MM.1S (cell line): ENCODE measurements at regions not wholly inside any gene's neighbourhood (a gene's known extent, or its start where the extent isn't known, plus 50 kb on each side); places are given as distances from the start of the nearest gene placed in this dataset.
A peak's percentile ranks its signal among the peaks of the same experiment; 100 is the strongest.

ENCODE experiments used
- DNase-seq: peaks from one replicate; pipeline ENCODE4 v3.0.0-alpha.2; 2015
- H2AFZ ChIP-seq: fragments of 300-600 bp; sonication (generic); 2 replicates; pipeline ENCODE4 v1.6.0; 2016; ENCODE audit warnings: antibody characterized with exemption, low read length
- H3F3A ChIP-seq: fragments of 300-600 bp; sonication (generic); 2 replicates; pipeline ENCODE4 v1.6.1; 2016; ENCODE audit warnings: mild to moderate bottlenecking, antibody characterized with exemption, low read length, moderate library complexity, mixed read lengths; ENCODE audit not compliant: insufficient read depth
- H3K27ac ChIP-seq: fragments of 300-600 bp; sonication (generic); 2 replicates; pipeline ENCODE4 v1.5.1; 2016; ENCODE audit warnings: mild to moderate bottlenecking, low read length
- H3K27me3 ChIP-seq: fragments of 300-600 bp; sonication (generic); replicated peaks from 2 replicates; pipeline ENCODE4 v1.6.0; 2016; ENCODE audit warnings: low read length; ENCODE audit not compliant: insufficient read depth
- H3K36me3 ChIP-seq: fragments of 300-600 bp; sonication (generic); replicated peaks from 2 replicates; pipeline ENCODE4 v1.6.1; 2016; ENCODE audit warnings: mild to moderate bottlenecking, low read length, mixed read lengths; ENCODE audit not compliant: insufficient read depth
- H3K4me1 ChIP-seq: fragments of 300-600 bp; sonication (generic); 2 replicates; pipeline ENCODE4 v1.6.1; 2016; ENCODE audit warnings: low read length, mixed read lengths
- H3K4me2 ChIP-seq: fragments of 300-600 bp; sonication (generic); 2 replicates; pipeline ENCODE4 v1.6.0; 2016; ENCODE audit warnings: low read depth, low read length
- H3K4me3 ChIP-seq: fragments of 300-600 bp; sonication (generic); 2 replicates; pipeline ENCODE4 v1.5.1; 2016; ENCODE audit warnings: low read length, mixed read lengths
- H3K79me2 ChIP-seq: fragments of 300-600 bp; sonication (generic); 2 replicates; pipeline ENCODE4 v1.6.1; 2016; ENCODE audit warnings: mixed run types, low read length, mixed read lengths
- H3K9ac ChIP-seq: fragments of 300-600 bp; sonication (generic); 2 replicates; pipeline ENCODE4 v1.6.1; 2016; ENCODE audit warnings: low read length, mixed read lengths
- H3K9me2 ChIP-seq: fragments of 300-600 bp; sonication (generic); replicated peaks from 2 replicates; pipeline ENCODE4 v1.6.1; 2016; ENCODE audit warnings: mild to moderate bottlenecking, low read length, mixed read lengths; ENCODE audit not compliant: insufficient read depth
- H3K9me3 ChIP-seq: fragments of 300-600 bp; sonication (generic); replicated peaks from 2 replicates; pipeline ENCODE4 v1.6.1; 2016; ENCODE audit warnings: mild to moderate bottlenecking, low read length, mixed read lengths; ENCODE audit not compliant: insufficient read depth
- H4K20me1 ChIP-seq: fragments of 300-600 bp; sonication (generic); 2 replicates; pipeline ENCODE4 v1.6.1; 2016; ENCODE audit warnings: mild to moderate bottlenecking, low read length, moderate library complexity, mixed read lengths; ENCODE audit not compliant: insufficient read depth
- CTCF ChIP-seq: fragments of 300-600 bp; sonication (generic); IDR thresholded peaks from 2 replicates; pipeline ENCODE4 v1.5.1; 2016; ENCODE audit warnings: antibody characterized with exemption, low read length, mixed read lengths
- EZH2 ChIP-seq: fragments of 300-600 bp; sonication (generic); optimal IDR thresholded peaks from 2 replicates; pipeline ENCODE3; 2017; ENCODE audit warnings: low read depth, mild to moderate bottlenecking, antibody characterized with exemption, low read length, mixed read lengths
- EZH2phosphoT487 ChIP-seq: fragments of 300-600 bp; sonication (generic); IDR thresholded peaks from 2 replicates; pipeline ENCODE4 v1.6.1; 2018; ENCODE audit warnings: antibody characterized with exemption, low read length

GRCh38 chr11:81071606-81072005 is 1630.8 kb upstream of the TENM4 start:
- H3K27ac ChIP-seq: no peak overlapping the region
- no peaks in the 10 kb centered on the region for H3K79me2 ChIP-seq
- H3K27me3 ChIP-seq: no peaks in the 10 kb centered on the region
- no peak overlapping the region for H2AFZ ChIP-seq
- H4K20me1 ChIP-seq: no peaks in the 10 kb centered on the region
- TF ChIP-seq CTCF: no peak
- TF ChIP-seq EZH2phosphoT487: no peak
- no peak for TF ChIP-seq EZH2
- no peak for DNase-seq
- H3K4me1 ChIP-seq: no peaks in the 10 kb centered on the region
- no peaks in the 10 kb centered on the region for H3K9me3 ChIP-seq
- H3K9ac ChIP-seq: no peak overlapping the region
- no peaks in the 10 kb centered on the region for H3K9me2 ChIP-seq
- H3K4me3 ChIP-seq: no peak overlapping the region
- no peaks in the 10 kb centered on the region for H3K36me3 ChIP-seq
- H3K4me2 ChIP-seq: no peak overlapping the region
- no peaks in the 10 kb centered on the region for H3F3A ChIP-seq

DNA sequence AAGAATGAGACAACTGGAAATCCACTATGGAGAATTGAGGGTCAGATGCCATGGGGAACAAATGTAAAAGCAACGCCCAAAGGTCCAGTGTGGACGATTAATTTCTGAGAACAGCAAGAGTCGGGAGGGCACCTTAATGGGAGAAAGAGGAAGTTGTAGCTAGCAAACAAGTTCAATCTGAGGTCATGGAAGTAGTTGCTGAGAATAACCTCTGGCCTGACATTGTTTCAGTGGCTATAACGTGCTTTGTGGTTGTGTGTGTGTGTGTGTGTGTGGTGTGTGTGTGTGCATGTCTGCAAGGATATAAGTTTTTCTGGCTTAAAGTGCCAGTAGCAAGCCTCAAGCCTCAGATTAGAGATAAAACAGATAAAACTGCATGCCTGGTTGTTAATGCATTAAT is 1630.1 kb upstream of the TENM4 start:
- Histone ChIP-seq H3F3A (no peaks in the 10 kb centered on the region), H4K20me1 (no peaks in the 10 kb centered on the region), H3K9me2 (no peaks in the 10 kb centered on the region), H3K4me1 (no peaks in the 10 kb centered on the region), H3K79me2 (no peaks in the 10 kb centered on the region), H3K36me3 (no peaks in the 10 kb centered on the region), H3K9ac (no peak overlapping the region), H3K9me3 (no peaks in the 10 kb centered on the region), H3K4me2 (no peak overlapping the region), H2AFZ (no peak overlapping the region), H3K4me3 (no peak overlapping the region), H3K27ac (no peak overlapping the region), H3K27me3 (no peaks in the 10 kb centered on the region)
- TF ChIP-seq EZH2phosphoT487 (no peak), EZH2 (no peak), CTCF (no peak)
- DNase-seq: peak; percentile 45

DNA sequence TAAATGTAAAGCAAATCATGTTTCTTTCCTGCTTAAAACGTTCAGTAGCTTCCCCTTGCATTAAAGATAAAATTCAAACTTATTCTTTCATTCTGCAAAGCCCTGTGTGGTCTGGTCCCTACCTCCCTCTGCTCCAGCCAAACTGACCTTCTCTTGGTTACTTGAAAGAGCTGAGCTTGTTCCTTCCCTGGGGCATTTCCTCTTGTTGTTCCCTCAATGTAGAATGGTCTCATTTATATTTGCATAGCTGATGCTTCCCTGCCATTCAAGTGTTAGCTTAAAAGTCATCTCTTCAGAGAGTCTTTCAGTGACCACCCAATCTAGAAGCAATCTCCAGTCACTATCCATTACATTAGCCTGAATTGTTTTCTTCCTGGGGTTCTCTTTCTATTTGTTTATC is 1618.5 kb upstream of the TENM4 start:
- H3K9me3 ChIP-seq: no peaks in the 10 kb centered on the region
- no peak overlapping the region for H3K4me3 ChIP-seq
- TF ChIP-seq EZH2phosphoT487 (no peak), CTCF (no peak), EZH2 (no peak)
- no peak overlapping the region for H3K9ac ChIP-seq
- H3K4me1 ChIP-seq: no peaks in the 10 kb centered on the region
- no peaks in the 10 kb centered on the region for H3K9me2 ChIP-seq
- no peak for DNase-seq
- H4K20me1 ChIP-seq: no peaks in the 10 kb centered on the region
- H3K79me2 ChIP-seq: no peaks in the 10 kb centered on the region
- H3K36me3 ChIP-seq: no peaks in the 10 kb centered on the region
- H3K27ac ChIP-seq: no peak overlapping the region
- no peaks in the 10 kb centered on the region for H3K27me3 ChIP-seq
- no peak overlapping the region for H3K4me2 ChIP-seq
- H3F3A ChIP-seq: no peaks in the 10 kb centered on the region
- no peak overlapping the region for H2AFZ ChIP-seq
